Glutamatergic neuron (in vitro differentiated cells): ENCODE measurements at regions not wholly inside any gene's neighbourhood (a gene's known extent, or its start where the extent isn't known, plus 50 kb on each side); places are given as distances from the start of the nearest gene placed in this dataset.

Experiments
- DNase-seq: peaks from one replicate; pipeline ENCODE4 v3.0.0; 2022
- H3K27ac Mint-ChIP-seq: one replicate; pipeline ENCODE4 v1.8.0; 2020; ENCODE audit warnings: mild to moderate bottlenecking, mixed read lengths, inconsistent platforms; ENCODE audit not compliant: unreplicated experiment
- H3K27me3 Mint-ChIP-seq: one replicate; pipeline ENCODE4 v1.8.0; 2020; ENCODE audit warnings: mild to moderate bottlenecking, moderate library complexity, mixed read lengths, inconsistent platforms; ENCODE audit not compliant: unreplicated experiment
- H3K36me3 Mint-ChIP-seq: one replicate; pipeline ENCODE4 v1.8.0; 2020; ENCODE audit warnings: mild to moderate bottlenecking, mixed read lengths, inconsistent platforms; ENCODE audit not compliant: unreplicated experiment
- H3K4me1 Mint-ChIP-seq: one replicate; pipeline ENCODE4 v1.8.0; 2020; ENCODE audit warnings: mild to moderate bottlenecking, low read depth, mixed read lengths, inconsistent platforms; ENCODE audit not compliant: unreplicated experiment
- H3K4me3 Mint-ChIP-seq: one replicate; pipeline ENCODE4 v1.8.0; 2020; ENCODE audit warnings: mild to moderate bottlenecking, mixed read lengths, inconsistent platforms; ENCODE audit not compliant: unreplicated experiment
- H3K9me3 Mint-ChIP-seq: one replicate; pipeline ENCODE4 v1.8.0; 2020; ENCODE audit warnings: mild to moderate bottlenecking, moderate library complexity, mixed read lengths, inconsistent platforms; ENCODE audit not compliant: unreplicated experiment
- CTCF ChIP-seq: fragments of 200-600 bp; sonication (generic); IDR thresholded peaks from one replicate; pipeline ENCODE4 v1.5.0; 2021; ENCODE audit not compliant: partially characterized antibody, unreplicated experiment

DNA sequence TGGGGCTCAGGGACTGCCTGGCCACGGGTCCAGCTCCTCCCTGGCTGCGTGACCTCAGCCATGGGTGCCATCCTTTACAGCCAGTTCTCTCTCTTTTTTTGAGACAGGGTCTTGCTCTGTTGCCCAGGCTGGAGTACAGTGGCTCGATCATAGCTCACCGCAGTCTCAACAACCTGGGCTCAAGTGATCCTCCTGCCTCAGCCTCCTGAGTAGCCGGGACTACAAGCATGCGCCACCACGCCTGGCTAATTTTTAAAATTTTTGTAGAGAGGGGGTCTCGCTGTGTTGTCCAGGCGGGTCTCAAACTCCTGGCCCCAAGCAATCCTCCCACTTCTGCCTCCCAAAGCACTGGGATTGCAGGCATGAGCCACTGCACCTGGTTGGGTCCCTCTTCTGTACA, 75.4 kb downstream of the PTPRS start:
- Mint-ChIP-seq H3K27me3 (peaks cover 17% of the 10 kb centered on the region), H3K4me1 (peaks cover 17% of the 10 kb centered on the region), H3K36me3 (peaks cover 4% of the 10 kb centered on the region), H3K4me3 (no peak overlapping the region), H3K9me3 (peaks cover 17% of the 10 kb centered on the region), H3K27ac (no peak overlapping the region)
- no peak for TF ChIP-seq CTCF
- DNase-seq, result no peak

DNA sequence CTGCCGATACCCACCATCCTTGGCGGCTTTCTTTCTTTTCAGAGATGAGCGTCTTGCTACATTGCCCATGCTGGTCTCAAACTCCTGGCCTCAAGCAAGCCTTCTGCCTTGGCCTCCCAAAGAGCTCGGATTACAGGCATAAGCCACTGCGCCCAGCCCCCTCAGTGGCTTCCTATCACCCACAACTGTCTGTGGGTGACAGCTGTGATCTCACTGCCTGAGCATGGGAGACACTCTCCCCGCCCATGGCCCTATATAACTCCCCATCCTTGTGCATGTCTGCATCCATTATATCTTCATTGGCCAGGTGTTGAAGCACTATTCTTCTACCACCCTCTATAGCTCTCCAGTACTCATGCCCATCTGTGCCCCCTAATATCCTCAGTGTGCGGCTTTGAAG, 76.2 kb downstream of the PTPRS start:
- peaks cover 4% of the 10 kb centered on the region for H3K36me3 Mint-ChIP-seq
- peak overlapping the region; percentile 82 for H3K27ac Mint-ChIP-seq
- peak overlapping the region; percentile 20 for H3K4me3 Mint-ChIP-seq
- TF ChIP-seq CTCF, result no peak
- no peak for DNase-seq
- peaks cover 17% of the 10 kb centered on the region for H3K4me1 Mint-ChIP-seq
- peaks cover 17% of the 10 kb centered on the region for H3K27me3 Mint-ChIP-seq
- H3K9me3 Mint-ChIP-seq, result peaks cover 17% of the 10 kb centered on the region

GRCh38 chr19:5263615-5264014, 77.0 kb downstream of the PTPRS start:
- Mint-ChIP-seq H3K27me3 (peaks cover 19% of the 10 kb centered on the region), H3K27ac (peak overlapping the region; percentile 78), H3K9me3 (peaks cover 17% of the 10 kb centered on the region), H3K4me1 (peaks cover 17% of the 10 kb centered on the region), H3K36me3 (peaks cover 4% of the 10 kb centered on the region), H3K4me3 (no peak overlapping the region)
- TF ChIP-seq CTCF, result no peak
- peak; percentile 46 for DNase-seq

- no peak for TF ChIP-seq CTCF
- H3K4me1 Mint-ChIP-seq, result peaks cover 15% of the 10 kb centered on the region
- H3K9me3 Mint-ChIP-seq, result peaks cover 17% of the 10 kb centered on the region
- H3K27me3 Mint-ChIP-seq, result peaks cover 19% of the 10 kb centered on the region
- peaks cover 4% of the 10 kb centered on the region for H3K36me3 Mint-ChIP-seq
- DNase-seq, result no peak
- no peak overlapping the region for H3K4me3 Mint-ChIP-seq
- H3K27ac Mint-ChIP-seq, result no peak overlapping the region
Measured at GRCh38 chr19:5262721-5263120, 77.9 kb downstream of the PTPRS start.

DNA sequence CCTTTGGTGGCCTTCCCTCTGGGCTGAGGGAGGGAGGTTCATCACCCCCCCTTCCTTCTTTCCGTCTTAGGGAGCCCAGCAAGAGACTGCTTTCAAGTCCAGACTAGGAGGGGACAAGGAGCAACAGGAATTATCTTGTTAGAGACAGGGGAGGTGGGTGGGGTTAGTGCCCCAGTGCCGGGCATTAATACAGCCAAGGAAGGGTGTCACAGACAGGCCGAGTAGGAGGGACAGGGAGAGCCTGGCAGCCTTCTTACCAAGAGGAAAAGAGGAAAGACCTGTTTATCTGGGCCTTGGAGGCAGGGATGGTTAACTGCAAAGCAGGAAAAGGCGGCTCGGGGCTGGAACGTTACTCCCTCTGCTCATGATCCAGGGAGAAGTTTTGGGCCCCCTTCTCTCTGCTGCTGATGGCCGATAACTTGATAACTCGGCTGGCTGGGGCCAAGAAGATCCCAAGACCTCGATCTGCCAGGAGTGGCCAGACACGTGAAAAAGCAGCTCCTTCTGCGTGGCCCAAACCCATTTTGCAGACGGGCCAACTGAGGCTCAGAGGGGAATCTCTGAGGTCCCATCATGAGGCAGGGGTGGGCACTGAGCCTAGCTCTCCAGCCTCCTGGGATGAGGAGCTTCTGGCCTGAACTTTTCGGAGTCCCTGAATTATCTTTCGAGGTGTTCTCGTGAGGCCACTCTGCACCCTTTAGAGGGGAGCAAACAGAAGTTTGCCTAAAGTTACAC, 79.3 kb downstream of the PTPRS start:
- H3K36me3 Mint-ChIP-seq, result peaks cover 5% of the 10 kb centered on the region
- peak overlapping the region; percentile 62 for H3K27ac Mint-ChIP-seq
- H3K9me3 Mint-ChIP-seq, result peaks cover 16% of the 10 kb centered on the region
- H3K4me3 Mint-ChIP-seq, result no peak overlapping the region
- no peak for TF ChIP-seq CTCF
- H3K27me3 Mint-ChIP-seq, result peaks cover 19% of the 10 kb centered on the region
- H3K4me1 Mint-ChIP-seq, result peaks cover 11% of the 10 kb centered on the region
- no peak for DNase-seq
